HEK293 (cell line): ENCODE measurements at regions not wholly inside any gene's neighbourhood (a gene's known extent, or its start where the extent isn't known, plus 50 kb on each side); places are given as distances from the start of the nearest gene placed in this dataset.

Experiments
- BCL11A ChIP-seq: fragments of 450-650 bp; formaldehyde crosslinking; IDR thresholded peaks from 2 replicates; pipeline ENCODE4 v1.5.1; 2016; ENCODE audit warnings: low read depth, missing biosample characterization, missing genetic modification characterization
- CTCF ChIP-seq: fragments of 450-650 bp; formaldehyde crosslinking; IDR thresholded peaks from 2 replicates; pipeline ENCODE4 v1.5.1; 2016; ENCODE audit warnings: missing biosample characterization, missing genetic modification characterization
- ZBTB44 ChIP-seq: fragments of 450-650 bp; IDR thresholded peaks from 2 replicates; pipeline ENCODE4 v1.5.1; 2018; ENCODE audit warnings: missing biosample characterization, mild to moderate bottlenecking, missing genetic modification characterization
- ZNF214 ChIP-seq: fragments of 450-650 bp; formaldehyde crosslinking; IDR thresholded peaks from 2 replicates; pipeline ENCODE4 v1.5.1; 2017; ENCODE audit warnings: missing biosample characterization, mild to moderate bottlenecking, missing genetic modification characterization, borderline replicate concordance
- ZNF266 ChIP-seq: fragments of 450-650 bp; formaldehyde crosslinking; IDR thresholded peaks from 2 replicates; pipeline ENCODE4 v1.5.1; 2016; ENCODE audit warnings: missing biosample characterization, missing genetic modification characterization, low read depth
- ZNF274 ChIP-seq, 2 experiments: fragments of 200-500 bp in 1 of 2; fragments of 450-650 bp in 1 of 2; sonication (Bioruptor generic) in 1 of 2; formaldehyde crosslinking in 1 of 2; IDR thresholded peaks; 2 replicates each; pipeline versions ENCODE4 v1.5.1 to v1.6.1; 2014 to 2016; ENCODE audit warnings: borderline replicate concordance in 1 of 2, inconsistent platforms in 1 of 2, low read length in 1 of 2, missing biosample characterization in 1 of 2, missing genetic modification characterization in 1 of 2
- ZNF707 ChIP-seq: fragments of 450-650 bp; formaldehyde crosslinking; IDR thresholded peaks from 2 replicates; pipeline ENCODE4 v1.5.1; 2016; ENCODE audit warnings: missing biosample characterization, missing genetic modification characterization

GRCh38 chr6:47116606-47117005 is 74.5 kb upstream of the ADGRF1 start:
- TF ChIP-seq ZBTB44 (tag by site-specific recombination) (no peak), CTCF (no peak), ZNF214 (tag by site-specific recombination) (no peak), BCL11A (tag by site-specific recombination) (no peak), ZNF266 (tag by site-specific recombination) (no peak), ZNF707 (tag by site-specific recombination) (no peak), ZNF274 (IDR thresholded peaks at IDR 0.05; ENCODE audit: low read length) (no peak), ZNF274 (tag by site-specific recombination; IDR thresholded peaks at IDR 0.05; ENCODE audit: borderline replicate concordance) (no peak)
